HL-60 (cell line): ENCODE measurements at regions not wholly inside any gene's neighbourhood (a gene's known extent, or its start where the extent isn't known, plus 50 kb on each side); places are given as distances from the start of the nearest gene placed in this dataset.

Experiments
- DNase-seq, 2 experiments: peaks; one replicate each; pipeline ENCODE4 v3.0.0-alpha.2; 2010 to 2020; ENCODE audit warnings: low read depth in 1 of 2, low spot score in 1 of 2
- H3K27ac ChIP-seq: fragments of 250-450 bp; sonication (Bioruptor Pico); replicated peaks from 2 replicates; pipeline ENCODE4 v1.5.1; 2020; ENCODE audit warnings: mild to moderate bottlenecking, moderate library complexity
- H3K27me3 ChIP-seq: fragments of 250-450 bp; sonication (Bioruptor Pico); 2 replicates; pipeline ENCODE4 v1.5.1; 2021; ENCODE audit warnings: mild to moderate bottlenecking, moderate library complexity; ENCODE audit not compliant: insufficient read depth, poor library complexity, severe bottlenecking
- H3K4me3 ChIP-seq: replicated peaks from 2 replicates; pipeline ENCODE4 v1.5.1; 2011; ENCODE audit warnings: mild to moderate bottlenecking, control low read depth, low read length; ENCODE audit not compliant: insufficient read depth
- CTCF ChIP-seq: IDR thresholded peaks from one replicate; pipeline ENCODE4 v1.5.1; 2011; ENCODE audit warnings: low read length, control low read depth, inconsistent platforms; ENCODE audit not compliant: insufficient read depth
- GABPA ChIP-seq: IDR thresholded peaks from 2 replicates; pipeline ENCODE4 v1.6.1; 2012; ENCODE audit warnings: low read depth
- POLR2AphosphoS5 ChIP-seq: IDR thresholded peaks from 2 replicates; pipeline ENCODE4 v1.6.1; 2012; ENCODE audit warnings: low read depth
- REST ChIP-seq: IDR thresholded peaks from 2 replicates; pipeline ENCODE4 v1.6.1; 2012; ENCODE audit warnings: low read depth; ENCODE audit not compliant: insufficient replicate concordance
- SPI1 ChIP-seq: IDR thresholded peaks from 2 replicates; pipeline ENCODE4 v1.6.1; 2012; ENCODE audit warnings: low read depth, mild to moderate bottlenecking, borderline replicate concordance

- H3K27ac ChIP-seq = no peak overlapping the region
- H3K27me3 ChIP-seq = no peaks in the 10 kb centered on the region
- DNase-seq = no peak
- no peak overlapping the region for H3K4me3 ChIP-seq
- TF ChIP-seq REST = no peak
- no peak for TF ChIP-seq SPI1
- no peak for TF ChIP-seq GABPA
- no peak for TF ChIP-seq POLR2AphosphoS5
- no peak for TF ChIP-seq CTCF
Measured at GRCh38 chr1:216910081-216910840, 187.0 kb upstream of the ESRRG start.

DNA sequence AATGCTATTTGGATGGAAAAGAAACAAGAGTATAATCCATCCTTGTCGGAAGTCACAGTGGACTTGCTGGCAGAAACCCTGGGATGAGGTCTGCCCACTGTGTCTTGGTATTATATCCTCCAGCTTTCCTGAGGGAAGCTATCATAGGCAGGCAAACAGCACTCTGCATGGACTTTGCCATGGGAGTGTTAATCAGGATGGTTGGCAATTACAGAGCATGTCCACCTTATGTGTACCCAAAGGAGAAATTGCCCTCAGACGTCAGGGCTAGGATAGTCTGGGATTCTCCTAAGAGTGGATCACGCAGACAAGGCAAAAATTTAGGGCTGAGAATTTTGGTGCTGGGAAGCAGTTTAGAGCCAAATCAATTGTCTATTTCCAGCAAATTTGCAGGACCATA lies 184.9 kb upstream of the ESRRG start:
- no peaks in the 10 kb centered on the region for H3K27me3 ChIP-seq
- no peak overlapping the region for H3K27ac ChIP-seq
- H3K4me3 ChIP-seq = no peak overlapping the region
- no peak for DNase-seq
- TF ChIP-seq GABPA = no peak
- no peak for TF ChIP-seq CTCF
- no peak for TF ChIP-seq POLR2AphosphoS5
- TF ChIP-seq REST = no peak
- TF ChIP-seq SPI1 = no peak

DNA sequence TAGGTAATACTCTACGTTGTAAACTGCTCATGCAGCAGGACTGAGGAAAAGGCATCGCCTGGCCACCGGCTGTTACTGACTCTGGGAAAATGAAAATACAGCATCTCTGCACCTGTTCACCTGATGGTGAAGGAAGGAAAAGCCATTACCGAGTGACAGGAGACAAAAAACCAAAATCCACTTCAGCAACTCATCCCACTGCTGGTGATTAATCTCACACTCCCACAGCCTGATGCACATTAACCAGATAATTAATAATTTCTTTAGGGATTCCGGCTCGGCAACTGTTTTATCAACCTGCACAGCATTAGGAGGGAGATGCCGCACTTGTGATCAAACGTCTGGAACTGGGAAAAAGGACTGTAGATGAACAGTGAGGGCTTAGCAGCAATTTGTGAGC lies 183.9 kb upstream of the ESRRG start:
- no peak for DNase-seq
- H3K27me3 ChIP-seq = no peaks in the 10 kb centered on the region
- H3K4me3 ChIP-seq = no peak overlapping the region
- no peak overlapping the region for H3K27ac ChIP-seq
- TF ChIP-seq CTCF (no peak), GABPA (no peak), REST (no peak), SPI1 (no peak), POLR2AphosphoS5 (no peak)
